Activated CD8-positive, alpha-beta memory T cell treated with anti-CD3 and anti-CD28 coated beads, Interleukin-2, amount 50 U/mL, for 24 hours (primary cell): ENCODE measurements at regions not wholly inside any gene's neighbourhood (a gene's known extent, or its start where the extent isn't known, plus 50 kb on each side); places are given as distances from the start of the nearest gene placed in this dataset.
"Not testable (repeated sequence)": the region's sequence is repeated elsewhere in the genome, so short reads cannot be mapped to it uniquely, and the experiment has no call there.

Experiments
- DNase-seq: peaks from one replicate; pipeline ENCODE4 v3.0.0-alpha.2; 2020; ENCODE audit errors: extremely low read depth

- no peak for DNase-seq
These were observed 270.2 kb upstream of the MVB12B start for GRCh38 chr9:126056312-126057021.

GRCh38 chr9:126057121-126057825 is 269.4 kb upstream of the MVB12B start:
- DNase-seq = no peak

GRCh38 chr9:126058011-126058531 is 268.6 kb upstream of the MVB12B start:
- no peak for DNase-seq

GRCh38 chr9:126058591-126058990 is 268.0 kb upstream of the MVB12B start:
- no peak for DNase-seq

GRCh38 chr9:126061575-126061974 is 265.1 kb upstream of the MVB12B start:
- no peak for DNase-seq

- no peak for DNase-seq
These were observed 264.3 kb upstream of the MVB12B start for GRCh38 chr9:126062158-126062886.

GRCh38 chr9:126063326-126063725 is 263.3 kb upstream of the MVB12B start:
- no peak for DNase-seq

- DNase-seq = no peak
These were observed 260.5 kb upstream of the MVB12B start for GRCh38 chr9:126066131-126066530.

GRCh38 chr9:126067031-126067734 is 259.4 kb upstream of the MVB12B start:
- DNase-seq = no peak

- DNase-seq = no peak
These were observed 257.9 kb upstream of the MVB12B start for GRCh38 chr9:126068534-126069230.

- no peak for DNase-seq
These were observed 257.2 kb upstream of the MVB12B start for GRCh38 chr9:126069400-126069955.

GRCh38 chr9:126070058-126070655 is 256.5 kb upstream of the MVB12B start:
- DNase-seq = no peak

GRCh38 chr9:126071076-126071750 is 255.4 kb upstream of the MVB12B start:
- DNase-seq = no peak

- not testable (repeated sequence) for DNase-seq
These were observed 249.0 kb upstream of the MVB12B start for GRCh38 chr9:126077656-126078055.

GRCh38 chr9:126080641-126081040 is 246.0 kb upstream of the MVB12B start:
- DNase-seq = no peak

- no peak for DNase-seq
These were observed 244.9 kb upstream of the MVB12B start for GRCh38 chr9:126081746-126082145.

GRCh38 chr9:126084008-126084407 is 242.6 kb upstream of the MVB12B start:
- no peak for DNase-seq

GRCh38 chr9:126084696-126085095 is 241.9 kb upstream of the MVB12B start:
- no peak for DNase-seq

GRCh38 chr9:126085170-126085569 is 241.5 kb upstream of the MVB12B start:
- no peak for DNase-seq

GRCh38 chr9:126088336-126088735 is 238.3 kb upstream of the MVB12B start:
- DNase-seq = no peak
